ENCODE measurements at regions not wholly inside any gene's neighbourhood (a gene's known extent, or its start where the extent isn't known, plus 50 kb on each side); places are given as distances from the start of the nearest gene placed in this dataset.

- DNase-seq (ENCODE audit: low read depth, low spot score), result no peak
- H3K4me3 ChIP-seq (ENCODE audit: low read depth, low read length), result no peak overlapping the region
- CTCF ChIA-PET, result no interaction called here
- no peak for TF ChIP-seq CTCF (IDR thresholded peaks at IDR 0.05; ENCODE audit: insufficient read depth, low read length, missing control alignments)
- POLR2A ChIA-PET, result no interaction called here
These were observed 481.8 kb downstream of the GRXCR1 start for GRCh38 chr4:43374216-43374751.

- H3K4me3 ChIP-seq (ENCODE audit: low read depth, low read length), result no peak overlapping the region
- POLR2A ChIA-PET, result no interaction called here
- TF ChIP-seq CTCF (IDR thresholded peaks at IDR 0.05; ENCODE audit: insufficient read depth, low read length, missing control alignments), result no peak
- CTCF ChIA-PET, result no interaction called here
- no peak for DNase-seq (ENCODE audit: low read depth, low spot score)
These were observed 486.5 kb downstream of the GRXCR1 start for GRCh38 chr4:43379016-43379415.

GRCh38 chr4:43380093-43380492 is 487.6 kb downstream of the GRXCR1 start:
- ChIA-PET POLR2A (no interaction called here), CTCF (interaction anchor here (0.6 kb wide), 1 partner anchor 14 kb away, joined by 3 read pairs; no protein-coding TSS in a partner anchor)
- H3K4me3 ChIP-seq (ENCODE audit: low read depth, low read length), result no peak overlapping the region
- TF ChIP-seq CTCF (IDR thresholded peaks at IDR 0.05; ENCODE audit: insufficient read depth, low read length, missing control alignments), result no peak
- DNase-seq (ENCODE audit: low read depth, low spot score), result no peak

GRCh38 chr4:43391069-43391468 is 498.6 kb downstream of the GRXCR1 start:
- no peak for TF ChIP-seq CTCF (IDR thresholded peaks at IDR 0.05; ENCODE audit: insufficient read depth, low read length, missing control alignments)
- ChIA-PET POLR2A (no interaction called here), CTCF (no interaction called here)

GRCh38 chr4:43394976-43395375 is 502.5 kb downstream of the GRXCR1 start:
- no peak for TF ChIP-seq CTCF (IDR thresholded peaks at IDR 0.05; ENCODE audit: insufficient read depth, low read length, missing control alignments)
- ChIA-PET CTCF (interaction anchor here (0.7 kb wide), 1 partner anchor 15 kb away, joined by 3 read pairs; no protein-coding TSS in a partner anchor), POLR2A (no interaction called here)
- no peak overlapping the region for H3K4me3 ChIP-seq (ENCODE audit: low read depth, low read length)
- no peak for DNase-seq (ENCODE audit: low read depth, low spot score)

More at GRCh38 chr4:43391069-43391468, 498.6 kb downstream of the GRXCR1 start:
- no peak for DNase-seq (ENCODE audit: low read depth, low spot score)
- H3K4me3 ChIP-seq (ENCODE audit: low read depth, low read length), result no peak overlapping the region

- TF ChIP-seq CTCF (IDR thresholded peaks at IDR 0.05; ENCODE audit: insufficient read depth, low read length, missing control alignments), result no peak
- ChIA-PET CTCF (no interaction called here), POLR2A (no interaction called here)
- no peak for DNase-seq (ENCODE audit: low read depth, low spot score)
- H3K4me3 ChIP-seq (ENCODE audit: low read depth, low read length), result no peak overlapping the region
These were observed 507.2 kb downstream of the GRXCR1 start for GRCh38 chr4:43399726-43400125.

Data from AG04449 (cell line).